Epithelial cell of esophagus (primary cell): ENCODE measurements at regions not wholly inside any gene's neighbourhood (a gene's known extent, or its start where the extent isn't known, plus 50 kb on each side); places are given as distances from the start of the nearest gene placed in this dataset.

Source experiments
- DNase-seq: peaks from one replicate; pipeline ENCODE4 v3.0.0; 2010; ENCODE audit warnings: low read depth
- H3K4me3 ChIP-seq: 2 replicates; pipeline ENCODE4 v1.5.1; 2011; ENCODE audit warnings: mild to moderate bottlenecking, low read length, control low read depth
- CTCF ChIP-seq: IDR thresholded peaks from 2 replicates; pipeline ENCODE4 v1.5.1; 2011; ENCODE audit warnings: low read depth, mild to moderate bottlenecking, low read length, control low read depth, inconsistent platforms; ENCODE audit not compliant: insufficient read depth; ENCODE audit errors: missing control alignments

- H3K4me3 ChIP-seq = no peak overlapping the region
- TF ChIP-seq CTCF = no peak
- no peak for DNase-seq
These were observed 974.2 kb downstream of the TMEM121 start for GRCh38 chr14:106500571-106500970.

GRCh38 chr14:106501898-106502297 is 975.5 kb downstream of the TMEM121 start:
- TF ChIP-seq CTCF = no peak
- no peak overlapping the region for H3K4me3 ChIP-seq
- DNase-seq = no peak

GRCh38 chr14:106505366-106505765 is 979.0 kb downstream of the TMEM121 start:
- H3K4me3 ChIP-seq = no peak overlapping the region
- no peak for TF ChIP-seq CTCF
- no peak for DNase-seq

- TF ChIP-seq CTCF = no peak
- no peak for DNase-seq
- H3K4me3 ChIP-seq = no peak overlapping the region
These were observed 980.5 kb downstream of the TMEM121 start for GRCh38 chr14:106506881-106507305.

GRCh38 chr14:106507354-106507753 is 981.0 kb downstream of the TMEM121 start:
- no peak for DNase-seq
- no peak for TF ChIP-seq CTCF
- H3K4me3 ChIP-seq = no peak overlapping the region

GRCh38 chr14:106508216-106508615 is 981.8 kb downstream of the TMEM121 start:
- H3K4me3 ChIP-seq = no peak overlapping the region
- no peak for DNase-seq
- no peak for TF ChIP-seq CTCF

- no peak overlapping the region for H3K4me3 ChIP-seq
- TF ChIP-seq CTCF = no peak
- no peak for DNase-seq
These were observed 982.8 kb downstream of the TMEM121 start for GRCh38 chr14:106509176-106509575.
